Adrenal gland (tissue), 5 donors: ENCODE measurements at regions not wholly inside any gene's neighbourhood (a gene's known extent, or its start where the extent isn't known, plus 50 kb on each side); places are given as distances from the start of the nearest gene placed in this dataset.

Experiments used
- CTCF ChIP-seq, 6 experiments: fragments of 450-650 bp in 4 of 6; fragments of 200-600 bp in 2 of 6; sonication (generic) in 1 of 6; IDR thresholded peaks; 1 replicate in 5 of 6; 2 replicates in 1 of 6; pipeline versions ENCODE4 v1.5.1 to v1.8.0; 2016 to 2021; ENCODE audit warnings: antibody characterized with exemption in 6 of 6, mild to moderate bottlenecking in 2 of 6, moderate library complexity in 1 of 6
- POLR2A ChIP-seq, 2 donors: fragments of 450-650 bp; IDR thresholded peaks; one replicate each; pipeline ENCODE4 v1.6.1; 2017; ENCODE audit warnings: antibody characterized with exemption in 2 of 2, mild to moderate bottlenecking in 2 of 2, moderate library complexity in 1 of 2
- donor health status: DM: no; HTN: no; CAD: no.

DNA sequence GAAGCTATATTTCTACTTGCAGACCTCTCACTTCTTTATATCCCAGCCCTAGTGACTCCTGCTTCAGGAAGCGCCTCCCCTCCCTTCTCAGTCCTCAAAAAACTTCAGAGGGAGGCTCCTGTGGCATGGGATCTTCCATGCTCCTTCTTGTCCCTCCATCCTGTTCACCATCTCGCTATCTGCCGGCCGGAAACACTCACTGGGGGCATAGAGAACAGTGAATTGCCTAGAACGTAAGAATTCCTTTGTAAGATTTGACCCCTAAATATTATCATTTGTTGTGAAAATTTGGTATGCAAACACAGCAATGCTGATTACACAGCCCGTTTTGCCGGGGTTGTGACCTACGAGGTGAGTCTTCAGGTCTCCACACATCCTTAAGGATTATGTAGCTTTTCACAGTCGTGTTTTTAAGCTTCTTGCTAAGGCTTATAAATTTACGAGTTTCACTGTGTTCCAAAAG, 218.7 kb upstream of the ATP10A start:
- TF ChIP-seq CTCF (IDR thresholded peaks at IDR 0.05) (no peak), POLR2A (IDR thresholded peaks at IDR 0.05) (no peak)
